SU-DHL-6 (cell line): ENCODE measurements at regions not wholly inside any gene's neighbourhood (a gene's known extent, or its start where the extent isn't known, plus 50 kb on each side); places are given as distances from the start of the nearest gene placed in this dataset.

ENCODE experiments used
- EZH2phosphoT487 ChIP-seq: fragments of 200-600 bp; sonication (generic), shearing (Covaris generic); conservative IDR thresholded peaks from 2 replicates; pipeline ENCODE4 v1.6.1; 2018; ENCODE audit warnings: mild to moderate bottlenecking, antibody characterized with exemption, low read length, moderate library complexity, mixed read lengths
- TF ChIP-seq, protein P1 (sequence below): fragments of 200-600 bp; sonication (generic); IDR thresholded peaks from one replicate; pipeline ENCODE4 v1.5.1; 2017; ENCODE audit warnings: antibody characterized with exemption, mild to moderate bottlenecking, low read length, moderate library complexity; ENCODE audit not compliant: insufficient read depth, poor library complexity, severe bottlenecking

DNA sequence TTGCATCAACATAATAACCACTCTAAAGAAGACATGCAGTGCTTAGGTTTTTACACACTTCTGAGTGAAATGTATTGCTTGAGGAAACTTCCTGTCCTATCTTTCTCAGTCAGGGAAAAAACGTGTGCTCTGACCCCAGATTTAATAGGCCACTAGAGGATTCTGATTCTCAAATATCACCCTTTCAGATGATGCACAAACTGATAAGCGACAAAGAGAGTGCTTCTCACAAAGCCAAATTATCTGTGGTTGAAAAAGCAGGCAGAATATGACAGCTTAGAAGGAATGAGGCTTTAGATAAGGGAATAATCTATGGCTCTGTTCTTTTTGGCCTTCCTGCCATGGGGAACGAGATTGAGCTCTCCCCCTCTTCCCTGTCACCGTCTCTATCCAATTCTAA lies 583.4 kb upstream of the SGO1 start:
- TF ChIP-seq, protein P1, sequence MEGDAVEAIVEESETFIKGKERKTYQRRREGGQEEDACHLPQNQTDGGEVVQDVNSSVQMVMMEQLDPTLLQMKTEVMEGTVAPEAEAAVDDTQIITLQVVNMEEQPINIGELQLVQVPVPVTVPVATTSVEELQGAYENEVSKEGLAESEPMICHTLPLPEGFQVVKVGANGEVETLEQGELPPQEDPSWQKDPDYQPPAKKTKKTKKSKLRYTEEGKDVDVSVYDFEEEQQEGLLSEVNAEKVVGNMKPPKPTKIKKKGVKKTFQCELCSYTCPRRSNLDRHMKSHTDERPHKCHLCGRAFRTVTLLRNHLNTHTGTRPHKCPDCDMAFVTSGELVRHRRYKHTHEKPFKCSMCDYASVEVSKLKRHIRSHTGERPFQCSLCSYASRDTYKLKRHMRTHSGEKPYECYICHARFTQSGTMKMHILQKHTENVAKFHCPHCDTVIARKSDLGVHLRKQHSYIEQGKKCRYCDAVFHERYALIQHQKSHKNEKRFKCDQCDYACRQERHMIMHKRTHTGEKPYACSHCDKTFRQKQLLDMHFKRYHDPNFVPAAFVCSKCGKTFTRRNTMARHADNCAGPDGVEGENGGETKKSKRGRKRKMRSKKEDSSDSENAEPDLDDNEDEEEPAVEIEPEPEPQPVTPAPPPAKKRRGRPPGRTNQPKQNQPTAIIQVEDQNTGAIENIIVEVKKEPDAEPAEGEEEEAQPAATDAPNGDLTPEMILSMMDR: no peak
- TF ChIP-seq EZH2phosphoT487: no peak
